ENCODE measurements at regions not wholly inside any gene's neighbourhood (a gene's known extent, or its start where the extent isn't known, plus 50 kb on each side); places are given as distances from the start of the nearest gene placed in this dataset.

DNA sequence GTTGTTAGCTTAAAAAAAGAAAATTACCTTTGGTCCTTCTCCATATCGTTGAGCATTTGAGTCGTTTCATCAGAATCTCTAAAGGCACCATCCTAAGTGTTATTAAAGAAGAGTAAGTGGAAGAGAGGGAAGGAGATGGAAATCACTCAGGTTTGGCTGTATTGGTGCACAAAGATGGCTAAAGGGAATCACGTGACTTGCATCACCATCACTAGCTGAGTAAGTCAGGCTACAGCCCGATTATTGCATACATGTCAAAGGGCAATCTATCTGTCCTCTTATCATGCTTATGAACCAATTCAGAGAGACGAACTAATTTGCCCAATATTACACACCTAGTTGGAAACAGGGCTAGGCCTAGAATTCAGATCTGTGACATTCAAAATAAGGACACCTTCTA, 137.6 kb downstream of the CMPK2 start:
- DNase-seq (ENCODE audit: low read depth in 2 of 2): no peak

DNA sequence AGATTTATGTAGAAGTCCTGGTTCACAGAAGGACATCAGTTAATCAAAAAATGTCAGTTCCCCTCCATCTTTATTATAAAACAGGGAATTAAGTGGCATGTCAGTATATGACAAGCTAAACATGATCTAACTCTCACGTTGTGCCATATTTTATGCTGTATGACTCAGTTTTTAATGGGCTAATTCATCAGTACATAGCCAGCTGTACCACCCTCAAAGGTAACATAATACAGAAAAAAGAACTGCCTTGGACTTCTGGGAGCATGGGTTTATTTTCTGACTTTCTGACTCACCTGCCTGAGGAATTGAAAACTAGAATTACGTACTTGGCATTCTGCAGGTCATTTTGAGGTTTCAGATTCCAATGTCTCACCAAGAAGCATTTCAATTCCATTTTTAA, 135.7 kb downstream of the CMPK2 start:
- no peak for DNase-seq (ENCODE audit: low read depth in 2 of 2)

DNA sequence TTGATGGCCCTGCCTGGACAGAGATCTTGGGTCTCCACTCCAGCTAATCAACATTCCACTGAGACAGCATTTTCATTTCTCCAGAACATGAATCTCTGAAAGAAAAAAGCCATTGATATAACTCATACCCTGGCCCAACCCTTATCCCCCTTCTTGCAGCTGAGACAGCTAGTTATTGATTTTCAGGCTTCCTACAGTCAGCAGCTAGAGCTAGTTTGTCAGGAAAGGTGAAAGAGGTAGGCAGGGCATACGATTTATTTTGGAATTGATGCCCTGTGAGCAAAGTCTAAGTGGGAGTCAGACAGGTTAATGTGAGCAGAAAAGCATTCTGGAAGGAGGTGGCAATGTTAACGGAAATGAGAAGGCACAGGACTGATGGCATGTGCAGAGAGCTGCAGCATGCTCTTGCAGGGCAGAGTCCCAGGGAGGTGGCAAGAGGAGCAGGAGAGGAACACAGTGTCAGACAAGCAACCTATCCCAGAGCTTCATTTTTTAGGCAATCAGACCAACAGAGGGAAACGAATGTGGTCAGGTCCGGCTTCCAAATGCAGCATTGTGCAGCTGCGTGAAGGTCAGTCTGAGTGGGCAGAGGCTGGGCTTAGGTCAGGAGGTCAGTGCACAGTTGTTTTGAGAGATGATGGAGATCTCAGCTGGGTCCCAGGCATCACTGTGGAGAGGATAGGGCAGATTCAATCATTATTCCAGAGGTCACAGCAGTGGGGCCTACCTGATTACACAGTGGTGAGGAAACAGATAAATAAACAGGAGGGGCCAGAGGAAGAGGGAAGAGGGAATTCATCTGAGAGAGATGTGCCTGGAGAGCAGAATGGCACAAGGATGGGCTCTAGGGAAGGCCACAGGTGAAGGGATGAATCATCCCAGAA, 134.8 kb downstream of the CMPK2 start:
- no peak for DNase-seq (ENCODE audit: low read depth in 2 of 2)

DNA sequence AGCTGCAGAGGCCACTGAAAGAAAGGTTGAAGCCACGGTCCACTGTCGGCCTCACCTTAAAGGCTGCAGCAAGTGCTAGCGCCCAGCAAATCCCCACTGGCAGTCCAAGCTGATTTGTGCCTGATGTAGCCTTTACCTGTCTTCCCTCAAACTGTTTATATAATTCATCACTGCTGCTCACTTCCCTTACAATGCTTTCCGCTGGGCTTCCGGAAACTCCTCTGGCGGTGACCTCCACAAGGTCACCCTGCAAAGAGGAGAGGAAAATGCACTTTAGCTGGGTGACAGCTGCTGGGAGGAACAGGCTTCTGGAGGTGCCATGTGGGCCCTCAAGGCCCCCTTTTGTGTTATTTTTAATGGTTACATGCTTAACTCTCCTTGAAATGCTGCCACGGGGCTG, 126.2 kb downstream of the CMPK2 start:
- DNase-seq (ENCODE audit: low read depth in 2 of 2): no peak

DNA sequence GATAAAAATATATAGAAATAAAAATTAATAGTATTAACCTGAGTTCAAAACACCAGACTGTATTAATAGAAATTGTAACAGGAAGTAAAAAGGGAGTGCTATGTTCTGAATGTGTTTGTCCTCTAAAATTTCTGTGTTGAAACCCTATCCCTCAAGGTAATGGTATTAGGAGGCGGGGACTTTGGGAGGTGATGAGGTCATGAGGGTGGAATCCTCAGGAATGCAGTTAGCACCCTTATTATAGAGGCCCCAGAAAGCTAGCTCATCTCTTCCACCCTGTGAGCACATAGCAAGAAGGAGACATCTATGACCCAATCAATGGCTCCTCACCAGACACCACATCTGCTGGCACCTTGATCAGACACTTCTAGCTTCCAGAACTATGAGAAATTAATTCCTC, 124.5 kb downstream of the CMPK2 start:
- no peak for DNase-seq (ENCODE audit: low read depth in 2 of 2)

DNA sequence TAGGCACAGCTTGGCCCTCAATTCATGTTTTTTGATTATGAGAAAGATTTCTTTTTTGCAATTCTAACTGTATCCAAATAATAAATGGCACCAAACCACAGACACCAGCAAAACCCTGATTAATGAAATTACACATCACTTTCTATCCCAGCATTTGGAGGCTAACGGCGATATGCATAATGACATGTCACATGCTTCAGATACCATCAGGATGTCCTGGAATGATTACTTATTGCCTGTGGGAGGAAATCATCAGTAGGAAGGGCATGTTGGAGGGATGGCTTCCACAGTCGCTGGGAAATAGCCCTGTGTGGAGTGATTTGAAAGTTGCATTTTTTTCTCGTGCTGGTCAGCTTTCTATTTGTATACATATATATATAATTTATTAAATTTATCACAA, 121.7 kb downstream of the CMPK2 start:
- no peak for DNase-seq (ENCODE audit: low read depth in 2 of 2)

DNA sequence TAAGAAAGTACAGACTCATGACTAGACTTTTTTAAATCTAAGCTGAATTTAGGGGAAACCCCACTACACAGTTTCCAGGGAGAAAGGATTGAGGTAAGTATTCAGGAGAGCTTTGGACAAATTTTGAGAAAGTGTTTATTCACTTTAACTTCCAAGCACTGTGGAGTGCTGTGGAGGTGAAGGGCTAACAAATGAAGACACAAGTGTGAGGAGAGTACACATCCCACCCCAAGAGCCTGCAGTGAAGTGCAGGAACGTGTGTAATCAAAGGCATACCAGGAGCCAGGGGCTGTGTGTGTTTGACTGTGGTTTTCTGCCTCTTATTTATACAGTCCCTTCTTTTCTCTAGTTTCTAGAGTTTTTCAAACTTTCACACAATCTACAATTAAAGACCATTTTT, 118.3 kb downstream of the CMPK2 start:
- no peak for DNase-seq (ENCODE audit: low read depth in 2 of 2)

DNA sequence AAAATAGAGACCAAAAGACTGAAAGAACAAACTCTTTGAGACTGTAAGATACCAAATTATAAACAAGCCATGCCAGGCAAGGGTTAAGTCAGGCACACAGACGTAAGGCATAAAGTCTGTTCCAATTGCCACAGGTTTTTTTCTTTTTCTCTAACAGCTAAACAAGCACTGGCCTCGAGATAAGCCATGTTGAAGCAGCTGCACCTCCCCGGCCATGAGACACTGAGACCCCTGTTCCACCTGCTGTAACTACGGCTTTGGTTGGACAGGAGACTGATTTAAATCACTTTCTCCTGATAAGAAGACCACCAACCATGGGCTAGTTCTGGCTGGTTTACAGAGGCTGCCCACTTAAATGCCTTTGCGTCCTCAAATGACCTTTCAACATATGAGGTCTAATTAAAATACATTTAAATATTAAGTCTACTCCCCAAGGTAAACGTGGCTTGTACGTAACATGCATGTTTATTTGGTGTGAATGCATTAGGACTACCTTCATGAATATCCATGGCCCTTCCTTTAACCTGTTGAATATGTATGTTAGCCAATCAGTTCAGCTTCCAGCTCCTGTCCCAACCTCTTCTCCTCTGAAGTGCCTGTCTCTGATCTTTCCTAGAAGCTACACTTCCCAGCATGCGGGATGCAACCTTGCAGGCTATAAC, 117.2 kb downstream of the CMPK2 start:
- DNase-seq (ENCODE audit: low read depth in 2 of 2): no peak

DNA sequence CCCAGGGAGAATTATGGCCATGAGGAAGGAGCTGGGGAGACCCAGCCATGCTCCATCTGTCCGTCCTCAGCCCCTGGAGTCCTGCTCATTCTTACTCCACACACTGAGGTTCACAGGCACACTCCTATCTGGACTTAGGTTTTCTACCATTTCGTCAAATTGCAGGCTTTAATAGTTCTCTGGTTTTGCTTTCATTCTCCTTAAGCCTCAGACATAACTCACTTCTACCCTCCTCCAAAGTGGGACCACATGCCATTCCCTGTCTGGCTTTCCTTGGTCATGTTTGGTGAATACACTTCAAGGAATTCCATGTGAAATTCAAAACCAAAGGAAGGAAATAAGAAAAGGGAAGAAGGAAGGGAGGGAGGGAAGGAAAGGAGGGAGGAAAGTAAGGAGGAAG, 115.7 kb downstream of the CMPK2 start:
- no peak for DNase-seq (ENCODE audit: low read depth in 2 of 2)

DNA sequence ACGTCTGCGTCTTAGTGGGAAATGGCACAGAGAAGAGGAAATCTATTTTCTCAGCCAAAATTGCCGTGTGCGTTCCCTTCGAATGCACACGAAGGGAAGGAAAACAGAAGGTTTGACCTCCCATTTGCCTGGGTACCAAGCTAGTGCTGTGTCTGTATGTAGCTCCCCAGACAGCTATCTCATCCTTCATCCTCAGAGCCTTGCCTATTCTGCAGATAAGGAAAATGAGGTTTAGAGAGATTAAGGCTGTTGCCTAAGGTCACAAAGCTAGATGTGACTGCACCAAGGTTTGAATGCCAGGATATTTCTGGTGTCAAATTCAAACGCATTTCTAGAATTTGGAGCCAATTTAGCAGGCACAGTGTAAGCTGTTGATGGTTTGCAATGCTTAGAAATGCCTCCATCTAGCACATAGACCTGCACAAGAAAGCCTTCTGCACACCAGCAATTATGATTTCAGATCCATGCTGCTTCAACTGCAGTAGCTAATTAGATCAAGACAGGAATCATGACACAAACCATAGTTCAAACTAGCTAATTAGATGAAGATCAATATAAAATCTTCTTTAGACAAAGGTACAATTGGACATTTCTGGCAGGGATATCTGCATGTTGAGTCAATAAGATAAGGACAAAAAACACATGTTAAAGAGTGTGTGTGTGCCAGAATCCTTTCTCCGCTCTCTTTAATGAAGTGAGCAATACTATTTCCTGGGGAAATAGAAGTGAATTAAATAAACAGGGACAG, 115.1 kb downstream of the CMPK2 start:
- no peak for DNase-seq (ENCODE audit: low read depth in 2 of 2)

DNA sequence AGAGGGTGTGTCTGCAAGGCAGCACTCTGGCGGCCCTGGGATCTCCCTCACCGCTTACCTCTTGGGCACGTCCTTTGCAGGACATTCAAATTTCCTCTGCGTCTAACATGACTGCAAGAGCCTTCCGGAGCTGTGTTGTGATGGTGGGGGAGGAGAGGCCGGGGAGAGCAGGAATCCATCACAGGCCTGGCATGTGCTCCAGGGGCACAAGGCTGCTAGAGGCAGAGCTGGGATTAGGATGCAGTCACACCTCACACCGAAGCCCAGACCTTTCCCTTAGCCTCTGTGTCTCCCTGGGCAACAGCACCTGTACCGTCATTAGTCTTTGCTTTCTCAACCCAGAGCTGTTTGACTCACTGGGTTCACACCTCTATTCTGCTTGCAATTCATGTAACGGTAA, 111.3 kb downstream of the CMPK2 start:
- no peak for DNase-seq (ENCODE audit: low read depth in 2 of 2)

DNA sequence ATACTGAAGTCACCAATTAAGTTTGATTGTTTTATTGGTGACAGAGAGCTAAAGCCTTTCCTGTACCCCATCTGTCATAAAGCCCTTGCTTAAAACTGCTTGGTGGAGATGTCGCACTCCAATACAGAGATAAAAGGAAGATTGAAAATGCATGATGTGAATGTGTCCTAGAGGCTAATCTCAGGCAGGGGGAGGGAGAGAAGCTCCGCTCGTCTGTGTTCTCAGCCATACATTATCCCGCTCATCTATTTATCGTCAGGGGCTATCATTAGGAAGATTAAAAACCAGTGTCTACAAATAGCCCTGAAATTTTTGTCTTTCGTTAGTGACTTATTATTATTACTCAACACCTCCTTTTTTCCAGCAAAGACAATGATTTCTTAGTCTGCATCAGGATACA, 110.3 kb downstream of the CMPK2 start:
- DNase-seq (ENCODE audit: low read depth in 2 of 2): no peak

DNA sequence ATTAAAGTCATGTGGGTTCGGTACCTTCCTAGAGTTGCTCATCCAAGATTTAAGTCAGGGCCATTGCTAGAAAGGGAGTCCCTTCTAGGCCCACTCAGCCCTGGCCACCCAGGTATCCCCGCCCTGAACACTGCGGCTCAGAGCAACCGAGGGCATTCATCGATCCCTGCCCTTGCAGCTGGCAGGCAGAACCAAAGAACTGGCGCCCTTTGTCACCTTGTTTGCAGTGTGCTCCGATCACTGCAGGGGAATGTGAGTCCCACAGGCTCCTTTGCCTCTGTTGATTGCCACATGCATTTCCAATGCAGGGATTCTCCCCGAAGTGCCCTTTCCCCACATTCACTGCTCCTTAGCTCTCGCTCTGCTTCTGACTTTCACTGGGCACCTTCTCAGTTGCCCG, 108.5 kb downstream of the CMPK2 start:
- DNase-seq (ENCODE audit: low read depth in 2 of 2): no peak

DNA sequence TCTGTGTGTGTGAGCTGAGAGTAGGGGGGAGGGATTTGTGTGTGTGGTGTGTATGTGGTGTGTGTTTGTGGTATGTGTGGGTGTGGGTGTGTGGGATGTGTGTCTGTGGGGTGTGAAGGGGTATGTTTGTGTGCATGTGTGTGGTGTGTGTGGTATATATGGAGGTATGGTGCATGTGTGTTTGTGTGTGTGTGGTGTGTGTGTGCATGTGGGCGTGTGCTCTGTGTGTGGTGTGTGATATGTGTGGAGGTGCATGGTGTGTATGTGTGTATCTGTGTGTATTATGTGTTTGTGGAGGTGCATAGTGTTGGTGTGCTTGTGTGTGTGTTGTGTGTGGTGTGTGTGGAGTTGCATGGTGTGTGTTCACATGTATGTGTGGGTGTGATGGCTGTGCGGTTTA, 106.0 kb downstream of the CMPK2 start:
- no peak for DNase-seq (ENCODE audit: low read depth in 2 of 2)

DNA sequence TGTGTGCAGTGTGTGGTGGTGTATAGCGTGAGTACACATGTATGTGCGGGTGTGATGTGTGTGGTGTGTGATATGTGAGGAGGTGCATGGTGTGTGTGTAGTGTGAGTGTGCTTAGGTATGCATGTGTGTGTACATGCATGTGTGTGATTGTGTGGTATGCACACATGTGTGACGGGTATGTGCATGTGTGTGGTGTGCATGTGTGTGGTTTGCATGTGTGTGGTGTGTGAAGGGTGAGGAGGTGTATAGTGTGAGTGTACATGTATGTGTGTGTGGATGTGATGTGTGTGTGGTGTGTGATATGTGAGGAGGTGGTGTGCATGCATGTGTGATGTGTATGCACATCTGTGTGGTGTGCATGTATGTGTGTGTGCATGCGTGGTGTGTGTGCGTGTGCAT, 105.6 kb downstream of the CMPK2 start:
- no peak for DNase-seq (ENCODE audit: low read depth in 2 of 2)

DNA sequence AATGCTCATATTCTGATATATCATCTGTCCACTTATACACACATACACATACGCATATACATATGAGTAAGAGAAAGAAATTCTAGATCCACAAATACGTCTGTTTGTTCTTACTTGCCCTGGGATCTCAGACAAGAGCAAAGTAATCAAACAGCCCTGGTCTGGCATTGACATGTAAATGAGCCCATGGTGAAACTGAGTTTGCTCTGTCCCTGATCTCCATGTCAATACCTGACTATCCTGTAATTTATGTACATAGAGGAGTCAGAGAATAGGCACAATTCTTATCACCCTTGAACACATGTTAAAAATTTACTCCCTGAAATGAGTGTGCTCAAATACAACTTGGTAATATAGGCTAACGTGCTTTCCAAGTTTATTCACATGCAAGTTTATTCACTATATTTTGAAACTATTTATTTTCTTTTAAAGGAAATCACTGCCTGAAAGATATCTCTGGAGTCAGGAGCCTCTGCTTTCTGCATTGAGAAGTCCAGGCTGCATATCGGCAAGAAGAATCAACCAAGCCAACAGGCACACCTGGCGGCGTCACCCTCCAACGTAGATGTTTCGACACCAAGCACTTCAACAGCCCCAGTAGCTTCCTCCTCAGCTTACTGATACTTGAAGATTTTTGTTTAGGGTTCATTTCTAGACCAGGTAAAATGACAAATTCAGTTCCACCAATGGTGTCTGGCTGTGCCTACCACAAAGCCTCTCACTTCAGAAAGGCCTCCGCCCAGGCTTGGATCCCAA, 100.6 kb downstream of the CMPK2 start:
- DNase-seq (ENCODE audit: low read depth in 2 of 2): no peak

DNA sequence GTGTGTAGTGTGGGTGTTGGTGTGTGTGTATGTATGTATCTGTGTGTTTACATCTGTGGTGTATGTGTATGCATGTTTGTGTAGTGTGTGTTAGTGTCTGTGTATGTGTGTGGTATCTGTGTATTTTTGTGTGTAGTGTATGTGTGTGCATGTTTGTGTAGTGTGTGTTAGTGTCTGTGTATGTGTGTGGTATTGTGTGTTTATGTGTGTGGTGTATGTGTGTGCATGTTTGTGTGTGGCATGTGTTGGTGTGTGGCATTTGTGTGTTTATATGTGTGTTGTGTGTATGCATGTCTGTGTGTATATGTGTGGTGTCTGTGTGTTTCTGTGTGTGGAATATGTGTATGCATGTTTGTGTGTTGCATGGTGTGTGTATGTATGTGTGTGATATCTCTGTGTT, 96.4 kb downstream of the CMPK2 start:
- DNase-seq (ENCODE audit: low read depth in 2 of 2): no peak

DNA sequence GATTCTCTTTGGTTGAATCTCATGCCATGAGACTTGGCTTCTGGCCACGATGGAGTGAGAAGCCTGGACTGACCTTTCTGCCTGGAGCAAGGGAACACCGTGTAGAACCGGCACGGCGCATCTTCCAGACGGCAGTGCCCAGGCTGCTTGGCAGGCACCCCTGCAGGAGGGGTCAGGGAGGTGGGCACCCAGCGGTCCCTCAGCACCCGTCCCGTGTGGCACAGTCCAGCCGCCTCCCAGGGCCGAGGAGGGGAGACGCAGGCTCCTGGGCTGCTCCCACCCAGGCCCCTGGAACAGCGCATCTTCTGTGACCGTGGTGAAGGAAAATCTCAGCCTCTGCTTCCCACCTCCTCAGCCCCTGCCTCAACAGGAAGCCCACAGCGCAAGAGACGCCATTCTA, 95.7 kb downstream of the CMPK2 start:
- no peak for DNase-seq (ENCODE audit: low read depth in 2 of 2)

DNA sequence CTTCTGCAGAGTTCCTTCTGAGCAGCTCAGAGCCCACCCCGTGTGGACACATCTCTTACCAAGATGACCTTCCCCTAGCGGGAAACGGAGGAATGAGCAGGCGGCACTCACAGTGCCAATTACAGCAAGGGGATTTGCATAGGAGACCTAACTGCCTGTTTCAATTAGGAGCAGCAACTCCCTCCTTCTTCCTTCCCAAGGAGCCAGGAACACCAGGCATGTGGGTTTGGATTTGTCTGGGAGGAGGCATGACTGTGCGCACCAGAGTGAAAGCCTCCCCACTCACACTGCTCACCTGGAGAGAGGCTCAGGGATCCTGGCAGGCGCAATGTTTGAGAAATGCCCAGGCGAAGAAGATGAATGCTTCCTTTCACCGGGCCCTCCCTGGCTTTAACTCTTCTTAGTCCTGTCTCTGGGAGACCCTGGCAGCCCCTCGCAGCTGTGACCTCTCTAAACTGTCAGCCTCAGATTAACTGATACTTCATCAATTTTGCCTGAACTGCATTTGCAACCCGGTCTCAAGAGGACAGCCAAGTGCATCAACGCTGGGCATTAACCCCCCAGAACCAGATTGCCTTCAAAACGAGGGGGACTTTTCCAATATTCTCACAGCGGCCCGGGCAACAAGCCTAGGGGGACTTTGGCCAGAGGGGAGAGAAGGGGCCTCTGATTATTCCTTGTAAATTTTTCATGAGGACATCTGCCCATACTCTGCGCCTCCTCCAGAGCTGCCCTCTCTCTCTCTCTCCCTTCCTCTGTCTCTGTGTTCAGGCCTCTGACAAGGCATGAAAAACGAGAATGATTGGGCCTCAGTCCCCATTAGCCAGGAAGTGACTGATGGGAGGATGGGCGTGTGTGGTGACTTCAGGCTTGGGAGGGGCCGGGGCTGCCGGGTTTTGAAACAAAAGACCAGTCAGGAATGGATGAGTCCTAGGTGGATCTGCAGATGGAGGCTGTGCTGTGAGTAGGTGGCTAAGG, 93.8 kb downstream of the CMPK2 start:
- DNase-seq (ENCODE audit: low read depth in 2 of 2): no peak

DNA sequence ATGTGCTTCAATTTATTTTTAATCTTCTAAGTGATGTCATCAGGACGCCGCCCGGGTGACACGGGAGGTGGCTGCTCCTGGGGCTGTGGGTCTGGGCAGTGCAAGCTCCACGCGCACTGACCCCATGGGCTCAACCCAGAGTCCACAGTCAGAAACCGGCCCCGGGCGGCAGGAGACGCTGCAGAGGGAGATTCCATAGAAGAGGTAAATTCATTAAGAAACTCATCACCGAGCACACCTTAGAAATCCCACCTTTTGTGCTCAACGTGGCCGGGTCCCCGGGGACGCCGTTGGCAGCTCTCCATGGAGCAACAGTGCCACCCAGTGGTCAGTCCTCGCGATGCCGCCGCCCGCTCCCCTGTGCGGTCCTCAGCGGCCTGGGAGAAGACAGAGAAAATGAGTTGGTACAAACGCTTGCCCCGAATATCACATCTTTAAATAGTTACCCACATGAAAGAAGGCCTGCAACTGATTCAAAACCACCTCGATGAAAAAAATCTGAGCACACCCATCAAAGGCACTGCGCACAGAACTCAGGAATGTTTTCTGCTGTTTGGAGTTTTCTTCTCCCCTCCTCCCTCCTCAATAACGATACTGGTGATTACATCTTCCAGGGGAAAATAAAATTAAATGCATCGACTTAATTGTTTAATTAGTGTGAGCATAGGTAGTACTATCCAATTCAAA, 92.6 kb downstream of the CMPK2 start:
- peak; percentile 54 to 70 for DNase-seq (ENCODE audit: low read depth in 2 of 2)
